HepG2 (cell line): ENCODE measurements at regions not wholly inside any gene's neighbourhood (a gene's known extent, or its start where the extent isn't known, plus 50 kb on each side); places are given as distances from the start of the nearest gene placed in this dataset.

Experiments used
- AHR ChIP-seq: IDR thresholded peaks from 2 replicates; pipeline ENCODE4 v1.6.1; 2018; ENCODE audit warnings: missing genetic modification reagents, missing compliant biosample characterization
- CTCF ChIP-seq: sonication (generic); formaldehyde crosslinking; IDR thresholded peaks from 2 replicates; pipeline ENCODE4 v1.5.0; 2020; ENCODE audit warnings: mild to moderate bottlenecking, missing genetic modification reagents, moderate library complexity
- FOXK2 ChIP-seq: fragments of 450-650 bp; IDR thresholded peaks from 2 replicates; pipeline ENCODE4 v1.6.1; 2016
- FOXO4 ChIP-seq: sonication (generic); formaldehyde crosslinking; conservative IDR thresholded peaks from 2 replicates; pipeline ENCODE4 v1.8.1; 2023; ENCODE audit warnings: missing genetic modification reagents
- HDAC6 ChIP-seq: fragments of 200-600 bp; sonication (generic); IDR thresholded peaks from 2 replicates; pipeline ENCODE4 v1.7.0; 2017; ENCODE audit warnings: mild to moderate bottlenecking, antibody characterized with exemption, low read length, low read depth
- JUN ChIP-seq: sonication (generic); formaldehyde crosslinking; IDR thresholded peaks from 2 replicates; pipeline ENCODE4 v1.4.0; 2020; ENCODE audit warnings: mild to moderate bottlenecking, missing genetic modification reagents
- PTBP1 ChIP-seq: fragments of 200-400 bp; formaldehyde crosslinking; IDR thresholded peaks from 2 replicates; pipeline ENCODE4 v1.6.1; 2018; ENCODE audit warnings: low read length, low read depth; ENCODE audit not compliant: poor library complexity, severe bottlenecking
- RORA ChIP-seq: sonication (generic); formaldehyde crosslinking; IDR thresholded peaks from 2 replicates; pipeline ENCODE4 v1.5.0; 2020; ENCODE audit warnings: mild to moderate bottlenecking, missing genetic modification reagents, moderate library complexity
- TCF7 ChIP-seq: sonication (generic); IDR thresholded peaks from 2 replicates; pipeline ENCODE4 v1.6.1; 2016; ENCODE audit warnings: antibody characterized with exemption, low read depth
- TCF7L2 ChIP-seq: IDR thresholded peaks from 2 replicates; pipeline ENCODE4 v1.6.1; 2011; ENCODE audit warnings: mild to moderate bottlenecking, low read depth, low read length, moderate library complexity
- ZNF512 ChIP-seq: sonication (generic); formaldehyde crosslinking; IDR thresholded peaks from 2 replicates; pipeline ENCODE4 v1.4.0; 2020; ENCODE audit warnings: mild to moderate bottlenecking, missing genetic modification reagents

GRCh38 chr18:10168477-10168876 is 254.7 kb downstream of the VAPA start:
- TF ChIP-seq PTBP1 (no peak), RORA (CRISPR knock-in tag) (no peak), ZNF512 (CRISPR knock-in tag) (no peak), TCF7L2 (no peak), AHR (CRISPR knock-in tag) (no peak), CTCF (CRISPR knock-in tag) (no peak), JUN (no peak), FOXK2 (no peak), FOXO4 (CRISPR knock-in tag) (no peak), TCF7 (no peak), HDAC6 (no peak)
